NCI-H82 treated with DMSO at 0.1 percent for 48 hours (cell line): ENCODE measurements at regions not wholly inside any gene's neighbourhood (a gene's known extent, or its start where the extent isn't known, plus 50 kb on each side); places are given as distances from the start of the nearest gene placed in this dataset.
"Not testable (repeated sequence)": the region's sequence is repeated elsewhere in the genome, so short reads cannot be mapped to it uniquely, and the experiment has no call there.

Source experiments
- DNase-seq: peaks from one replicate; lab custom pipeline; 2025; ENCODE audit not compliant: unreplicated experiment; lab: John Stamatoyannopoulos, UW

- DNase-seq: not testable (repeated sequence)
Observed at GRCh38 chr12:84406720-84407119, 505.9 kb downstream of the SLC6A15 start.

DNA sequence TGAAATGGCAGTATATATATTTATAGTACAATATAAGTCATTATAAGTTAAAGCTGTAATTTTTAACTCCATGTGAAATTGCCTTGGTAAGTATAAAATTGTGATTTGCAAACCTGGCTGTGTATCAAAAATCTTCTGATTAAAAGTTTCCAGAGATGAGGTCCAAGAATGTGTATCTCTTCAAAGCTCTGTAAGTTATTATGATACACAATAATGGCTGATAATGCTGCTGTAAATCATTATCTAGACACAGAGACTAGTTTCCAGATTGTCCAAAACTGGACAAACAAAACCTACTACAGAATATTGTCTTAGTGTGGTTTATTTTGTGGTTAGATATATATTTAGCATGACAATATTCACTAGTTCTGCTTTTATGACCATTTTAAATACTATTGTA, 514.8 kb downstream of the SLC6A15 start:
- no peak for DNase-seq

GRCh38 chr12:84397263-84397662, 515.3 kb downstream of the SLC6A15 start:
- DNase-seq: no peak

- DNase-seq: not testable (repeated sequence)
Observed at GRCh38 chr12:84391176-84391575, 521.4 kb downstream of the SLC6A15 start.

GRCh38 chr12:84384384-84384783, 528.2 kb downstream of the SLC6A15 start:
- DNase-seq: no peak

DNA sequence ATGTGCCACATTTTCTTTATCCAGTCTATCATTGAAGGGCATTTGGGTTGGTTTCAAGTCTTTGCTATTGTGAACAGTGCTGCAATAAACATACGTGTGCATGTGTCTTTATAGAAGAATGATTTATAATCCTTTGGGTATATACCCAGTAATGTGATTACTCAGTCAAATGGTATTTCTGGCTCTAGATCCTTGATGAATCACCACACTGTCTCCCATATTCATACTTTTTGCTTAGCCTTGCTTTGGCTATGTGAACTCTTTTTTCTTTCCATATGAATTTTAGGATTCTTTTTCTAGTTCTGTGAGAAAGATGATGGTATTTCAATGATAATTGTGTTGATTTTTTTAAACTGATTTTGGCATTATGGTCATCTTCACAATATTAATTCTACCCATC, 530.1 kb downstream of the SLC6A15 start:
- not testable (repeated sequence) for DNase-seq

- DNase-seq: no peak
Observed at GRCh38 chr12:84376320-84376719, 536.3 kb downstream of the SLC6A15 start.

- DNase-seq: no peak
Observed at GRCh38 chr12:84375449-84376170, 537.0 kb downstream of the SLC6A15 start.

DNA sequence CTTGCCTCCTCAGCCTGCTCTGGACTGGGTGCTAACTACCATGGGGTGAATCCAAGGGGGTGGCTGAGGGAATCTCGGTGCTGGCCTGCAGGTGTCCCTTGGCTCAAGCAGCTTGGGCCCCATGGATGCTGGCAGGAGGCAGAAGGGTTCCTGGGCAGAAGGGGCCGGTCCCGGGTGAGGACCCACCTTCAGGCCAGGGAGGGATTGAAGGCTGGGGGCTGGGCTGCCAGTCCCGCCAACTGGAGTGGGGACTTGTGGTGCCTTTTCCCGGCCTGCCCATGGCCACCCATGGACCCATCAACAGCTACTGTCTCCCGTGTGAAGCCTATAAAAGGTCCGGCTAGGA, 550.1 kb downstream of the SLC6A15 start:
- DNase-seq: no peak

DNA sequence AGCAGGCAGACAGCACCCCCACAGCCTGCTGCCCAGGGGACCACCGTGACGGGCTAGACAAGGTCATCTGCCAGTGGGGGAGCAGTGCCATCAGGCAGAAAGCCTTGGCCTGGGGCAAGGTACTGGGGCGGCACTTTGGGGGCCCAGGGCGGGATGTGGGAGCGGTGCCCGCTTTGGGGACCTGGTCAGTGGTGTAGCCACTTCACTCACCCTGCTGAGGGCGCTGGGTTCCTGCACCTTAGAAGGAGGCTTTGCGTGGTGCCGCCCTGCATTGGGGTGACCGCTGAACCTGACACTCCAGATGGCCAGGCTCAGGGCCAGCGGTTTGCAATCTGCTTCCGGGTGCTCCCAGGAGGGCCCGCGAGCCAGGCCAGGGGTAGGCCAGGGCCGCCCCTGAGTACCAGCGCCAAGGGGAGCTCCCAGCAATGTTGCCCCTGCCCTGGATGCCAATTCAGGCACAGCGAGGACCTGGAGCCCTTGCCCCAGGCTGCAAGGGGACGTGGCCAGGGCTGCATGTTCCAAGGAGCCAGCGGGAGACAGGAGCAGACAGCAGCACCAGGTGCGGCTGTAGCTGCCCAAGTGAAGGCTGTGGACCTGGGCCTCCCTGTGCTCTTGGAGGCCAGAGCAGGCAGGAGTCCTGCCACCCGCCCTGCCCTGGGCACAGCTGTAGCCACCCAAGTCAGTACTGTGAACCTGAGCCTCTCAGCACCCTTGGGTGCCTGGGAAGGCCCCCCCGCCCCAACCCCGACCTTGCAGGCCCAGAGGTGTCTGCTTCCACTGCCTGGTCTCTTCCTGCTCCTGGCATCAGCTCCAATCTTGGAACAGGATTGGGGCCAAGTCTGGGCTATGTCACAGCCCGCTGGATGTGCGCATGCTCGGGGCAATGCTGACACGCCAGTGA, 550.7 kb downstream of the SLC6A15 start:
- DNase-seq: no peak

DNA sequence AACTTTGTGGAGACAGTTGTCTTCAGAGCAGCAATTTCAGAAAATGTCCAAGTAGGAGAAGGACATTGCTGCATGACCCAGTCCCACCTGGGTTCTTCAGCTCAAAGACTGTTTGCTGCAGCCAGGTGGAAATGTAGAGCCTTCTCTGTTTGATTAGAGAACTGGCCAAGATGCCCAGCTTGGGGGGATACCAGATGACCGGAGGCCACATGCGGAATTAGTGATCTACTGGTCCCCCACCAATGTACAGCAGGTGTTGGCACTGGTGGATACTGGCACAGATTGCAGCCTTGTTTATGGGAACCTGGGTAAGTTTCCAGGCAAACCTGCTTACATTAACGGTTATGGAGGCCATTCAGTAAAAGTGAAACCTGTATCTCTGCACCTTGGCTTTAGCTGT, 555.3 kb downstream of the SLC6A15 start:
- no peak for DNase-seq

DNA sequence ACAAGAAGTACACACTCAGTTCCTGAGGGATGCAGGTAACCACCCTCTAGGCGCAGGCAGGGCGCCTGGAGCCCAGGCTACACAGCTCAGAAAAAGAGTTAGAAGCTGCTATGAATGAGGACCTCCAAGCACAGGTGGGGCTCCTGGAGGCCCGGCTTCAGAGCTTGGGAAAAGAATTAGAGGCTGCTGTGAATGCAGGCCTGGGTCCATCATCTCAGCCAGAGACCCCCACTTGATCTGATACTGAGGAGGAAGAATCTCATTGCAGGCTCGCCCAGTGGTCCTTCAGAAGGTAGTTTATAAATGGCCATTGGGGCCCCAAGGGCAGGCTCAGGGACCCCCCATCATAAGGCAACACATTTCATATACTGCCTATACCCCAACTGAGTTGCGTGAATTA, 556.4 kb downstream of the SLC6A15 start:
- no peak for DNase-seq

DNA sequence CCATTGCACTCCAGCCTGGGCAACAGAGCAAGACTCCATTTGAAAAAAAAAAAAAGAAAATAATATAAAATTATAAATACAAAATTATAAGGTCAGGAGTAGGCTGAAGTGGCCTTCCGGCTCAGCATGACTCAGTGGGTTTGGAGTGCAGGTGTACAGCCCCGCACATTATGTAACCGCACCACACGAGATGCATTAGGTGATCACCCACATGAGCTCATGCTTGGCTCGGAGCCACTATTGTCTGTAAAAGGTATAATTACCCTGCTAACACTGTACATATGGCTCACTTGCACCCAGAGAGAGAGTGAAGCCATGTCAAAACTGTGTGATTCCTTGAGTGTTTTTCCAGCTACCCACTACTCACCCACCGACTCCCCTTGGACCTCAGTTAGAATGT, 557.0 kb downstream of the SLC6A15 start:
- DNase-seq: no peak

GRCh38 chr12:84348582-84348981, 564.0 kb downstream of the SLC6A15 start:
- no peak for DNase-seq

GRCh38 chr12:84341467-84342193, 571.0 kb downstream of the SLC6A15 start:
- DNase-seq: no peak

DNA sequence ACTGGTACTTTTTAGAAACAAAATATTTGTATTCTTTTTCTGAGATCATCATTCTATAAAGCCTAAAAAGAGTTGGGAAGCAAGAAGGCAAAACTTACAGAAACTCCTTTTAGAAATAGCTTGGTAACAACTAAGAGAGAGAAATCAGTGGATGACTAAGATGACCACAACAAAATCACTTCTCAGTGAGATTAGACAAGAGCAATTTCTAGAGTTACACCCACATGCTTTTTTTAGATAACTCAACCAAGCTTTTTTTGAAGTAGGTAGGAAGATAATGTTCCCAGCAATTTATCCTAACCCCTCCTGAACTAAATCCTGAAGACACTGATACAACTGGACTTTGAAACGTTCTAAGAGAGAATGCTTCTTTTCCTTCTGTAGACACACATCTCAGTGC, 576.4 kb downstream of the SLC6A15 start:
- DNase-seq: no peak

DNA sequence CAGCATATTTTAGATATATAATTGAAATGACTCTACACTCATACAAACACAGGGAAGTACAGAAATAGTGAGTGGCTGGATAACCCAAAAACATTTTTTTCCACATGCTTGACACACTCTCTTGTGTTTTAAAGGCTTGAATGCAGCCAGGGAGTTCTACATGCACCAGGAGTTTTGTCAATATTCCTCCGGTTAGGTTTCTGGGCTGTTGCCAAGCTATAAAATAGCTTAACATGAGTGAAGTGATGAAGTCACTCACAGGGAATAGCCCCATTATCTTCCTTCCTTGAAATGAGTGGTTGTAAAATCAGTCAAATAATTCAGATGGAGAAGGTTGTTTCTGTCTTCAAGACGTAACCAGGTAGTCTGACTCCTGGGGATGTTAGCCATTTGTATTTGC, 582.7 kb downstream of the SLC6A15 start:
- no peak for DNase-seq

GRCh38 chr12:84315926-84316325, 596.7 kb downstream of the SLC6A15 start:
- no peak for DNase-seq

GRCh38 chr12:84313323-84313675, 599.3 kb downstream of the SLC6A15 start:
- no peak for DNase-seq

DNA sequence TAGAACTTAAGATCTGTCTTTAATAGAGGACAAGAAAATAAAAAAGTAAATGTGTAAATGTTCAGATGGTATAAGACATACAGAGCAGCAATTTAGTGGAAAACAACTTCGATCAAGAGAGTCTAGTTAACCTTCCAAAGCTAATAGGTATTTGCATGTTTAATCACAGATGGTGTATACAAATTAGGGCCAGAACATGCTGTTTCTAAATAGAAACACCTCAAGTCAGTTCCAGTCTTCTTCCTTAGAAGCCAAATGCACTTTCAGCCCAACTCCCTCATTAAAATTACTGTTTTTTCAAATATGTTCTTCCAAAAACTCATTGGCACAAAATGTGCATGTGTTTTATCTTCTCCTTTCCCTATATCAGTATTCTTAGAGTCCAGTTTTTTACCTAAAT, 604.4 kb downstream of the SLC6A15 start:
- no peak for DNase-seq

GRCh38 chr12:84305144-84305543, 607.5 kb downstream of the SLC6A15 start:
- no peak for DNase-seq

GRCh38 chr12:84294246-84294645, 618.4 kb downstream of the SLC6A15 start:
- DNase-seq: no peak
